Kidney capillary endothelial cell (primary cell): ENCODE measurements at regions not wholly inside any gene's neighbourhood (a gene's known extent, or its start where the extent isn't known, plus 50 kb on each side); places are given as distances from the start of the nearest gene placed in this dataset.

Source experiments
- DNase-seq: peaks from one replicate; pipeline ENCODE4 v3.0.0-alpha.2; 2018; ENCODE audit warnings: low spot score

DNA sequence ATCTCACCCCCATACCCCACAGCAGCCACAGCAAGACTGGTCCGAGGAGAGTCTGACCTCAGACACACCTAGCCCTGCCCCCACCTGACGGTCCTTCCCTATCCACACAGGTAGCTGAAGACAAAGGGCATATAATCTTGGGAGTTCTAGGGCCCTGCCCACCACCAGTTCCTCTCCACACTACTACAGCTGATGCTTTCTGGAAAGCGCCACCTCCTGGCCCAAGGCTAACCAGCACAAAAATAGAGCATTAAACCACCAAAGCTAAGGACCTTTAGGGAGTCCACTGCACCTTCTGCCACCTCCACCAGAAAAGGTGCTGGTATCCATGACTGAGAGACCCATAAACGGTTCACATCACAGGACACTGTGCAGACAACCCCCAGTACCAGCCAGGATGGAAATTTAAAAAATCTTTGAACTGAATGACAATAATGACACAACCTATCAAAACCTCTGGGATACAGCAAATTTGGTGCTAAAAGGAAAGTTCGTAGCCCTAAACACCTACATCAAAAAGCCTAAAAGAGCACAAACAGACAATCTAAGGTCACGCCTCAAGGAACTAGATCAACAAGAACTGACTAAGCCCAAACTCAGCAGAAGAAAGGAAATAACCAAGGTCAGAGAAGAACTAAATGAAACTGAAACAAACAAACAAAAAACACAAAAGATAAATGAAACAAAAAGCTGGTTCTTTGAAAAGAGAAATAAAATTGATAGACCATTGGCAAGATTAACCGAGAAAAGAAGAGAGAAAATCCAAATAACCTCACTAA is 122.1 kb upstream of the TPRG1 start:
- DNase-seq: no peak

DNA sequence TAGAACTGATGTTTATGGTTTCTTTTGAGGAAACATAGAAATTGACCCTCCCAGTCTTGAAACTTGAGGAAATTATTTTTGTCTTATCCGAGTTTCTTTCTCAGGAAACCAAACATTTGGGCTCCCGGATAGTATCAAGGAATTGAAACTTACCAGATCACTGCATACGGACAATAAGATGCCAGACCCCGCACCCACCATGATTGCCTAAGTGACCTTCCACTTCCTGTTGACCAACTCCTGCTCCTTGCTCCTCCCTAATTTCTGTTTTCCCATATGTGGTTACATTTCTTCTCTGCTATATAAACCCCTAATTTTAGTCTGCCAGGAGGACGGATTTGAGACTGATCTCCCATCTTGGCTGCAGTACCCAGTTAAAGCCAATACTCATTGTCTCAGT is 118.4 kb upstream of the TPRG1 start:
- no peak for DNase-seq

DNA sequence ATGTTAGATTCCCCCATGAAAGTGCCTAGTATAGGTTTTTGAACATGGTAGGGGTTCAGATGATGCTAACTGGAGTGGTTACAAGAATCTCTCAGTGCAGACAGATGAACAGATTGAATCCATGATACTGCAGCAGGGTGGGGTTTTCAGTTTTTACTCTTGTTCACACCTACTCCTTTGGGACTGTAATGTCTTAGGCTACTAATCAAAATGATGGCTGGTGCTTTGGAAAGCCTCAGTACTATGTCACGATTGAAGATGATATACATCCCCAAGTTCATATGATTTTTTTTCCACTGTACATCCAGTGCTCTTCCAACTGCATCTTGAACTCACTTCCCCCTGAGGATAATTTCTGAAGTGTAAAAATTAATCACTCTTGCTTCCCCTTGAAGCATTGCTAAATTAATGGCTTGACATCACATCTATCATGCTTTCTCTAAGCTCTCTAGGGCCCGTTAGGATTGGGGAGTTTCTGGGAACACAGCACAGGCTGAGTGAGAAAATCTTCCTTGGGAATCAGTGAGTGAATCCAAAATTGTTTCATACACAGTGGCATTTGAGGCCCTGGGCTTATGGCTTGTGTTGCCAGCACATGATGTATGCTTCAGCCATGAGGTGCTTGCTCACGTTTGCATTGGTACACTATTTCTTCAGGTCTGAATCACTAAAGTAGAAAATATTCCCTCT is 115.0 kb upstream of the TPRG1 start:
- DNase-seq: no peak

DNA sequence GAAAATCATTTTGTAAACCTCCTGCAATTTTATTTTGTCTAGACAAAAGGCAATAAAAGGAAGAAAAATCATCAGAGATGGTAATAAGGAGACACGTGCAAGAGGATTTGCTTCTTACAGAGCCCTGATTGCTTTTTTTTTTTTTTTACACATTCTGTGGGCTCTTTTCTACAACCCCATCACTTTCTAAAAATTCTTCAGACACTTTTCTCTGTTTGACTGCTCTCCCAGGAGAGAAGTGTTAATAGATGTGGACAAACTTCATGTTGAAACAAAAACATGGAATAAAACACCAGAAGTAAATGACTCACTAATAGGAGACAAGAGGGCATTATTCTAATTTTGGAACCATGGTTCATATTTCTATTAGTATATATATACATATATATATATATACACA is 114.4 kb upstream of the TPRG1 start:
- no peak for DNase-seq

DNA sequence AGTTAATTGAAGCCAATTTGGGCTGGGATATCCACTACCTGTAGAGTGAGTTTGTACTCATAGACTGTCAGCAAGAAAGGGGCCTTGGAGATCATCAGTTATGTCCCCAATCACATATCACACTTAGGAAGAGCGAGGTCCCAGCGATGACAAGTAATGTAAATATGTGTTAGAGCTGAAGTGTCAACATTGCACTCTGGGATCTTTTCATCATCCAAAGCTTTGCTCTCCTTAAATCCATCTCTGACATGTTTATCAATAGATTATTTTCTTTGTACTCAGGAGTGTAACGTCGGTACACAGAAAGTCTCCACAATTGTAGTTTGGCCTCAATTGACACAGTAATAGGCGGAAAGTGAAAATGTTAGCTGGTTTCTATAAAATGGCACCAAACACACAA is 113.7 kb upstream of the TPRG1 start:
- no peak for DNase-seq

DNA sequence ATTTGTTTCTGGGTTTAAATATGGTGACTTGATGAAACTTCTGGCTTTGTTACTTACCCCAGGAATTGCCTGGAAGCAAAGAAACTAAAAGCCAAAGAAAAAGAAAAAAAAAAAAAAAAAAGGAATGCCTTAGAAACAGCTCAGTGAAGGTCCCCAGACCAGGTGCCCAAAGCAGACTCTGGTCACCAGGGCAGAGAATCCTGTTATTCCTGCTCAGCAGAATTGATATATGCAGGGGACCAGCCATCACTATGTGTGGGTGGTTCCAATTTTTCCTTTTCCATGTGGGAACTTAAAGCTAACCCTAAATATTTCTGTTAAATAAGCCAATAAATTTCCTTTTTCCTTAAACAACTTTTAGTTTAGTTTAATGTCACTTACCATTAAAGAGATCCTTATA is 100.8 kb upstream of the TPRG1 start:
- no peak for DNase-seq

DNA sequence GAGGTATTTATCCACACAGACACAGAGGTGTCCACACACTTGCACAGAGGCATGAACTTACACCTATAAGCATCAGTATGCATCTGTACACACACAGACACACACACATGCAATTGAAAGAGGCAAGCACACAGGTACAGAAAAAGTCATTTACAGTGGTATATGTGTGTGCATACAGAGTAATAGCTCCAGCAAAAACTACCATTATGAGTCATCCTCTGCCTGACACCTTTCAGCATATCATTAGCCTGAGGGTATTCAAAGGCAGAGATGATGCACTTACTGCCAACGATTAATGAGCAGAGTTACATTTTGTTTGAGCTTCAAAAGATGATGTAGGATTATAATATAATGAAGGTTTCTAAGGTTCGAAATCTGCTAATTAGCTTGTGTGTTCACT is 100.3 kb upstream of the TPRG1 start:
- no peak for DNase-seq

DNA sequence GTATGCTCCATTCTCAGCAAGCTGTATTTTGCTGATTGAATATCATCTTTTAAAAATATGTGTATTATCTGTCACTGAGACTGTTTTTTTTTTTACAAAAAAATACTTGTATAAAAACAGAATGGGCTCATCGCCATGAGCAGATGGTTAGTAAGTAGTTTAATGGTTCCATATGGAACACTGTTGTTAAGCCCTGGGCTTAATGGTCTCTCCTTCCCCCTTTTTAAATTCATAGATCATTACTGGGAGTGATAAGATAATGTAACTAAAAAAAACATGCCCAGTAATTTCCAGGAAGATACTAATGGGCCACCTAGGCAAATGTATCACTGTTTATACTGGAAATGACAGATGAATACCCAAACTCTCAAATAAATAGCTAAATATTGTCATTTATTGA is 95.3 kb upstream of the TPRG1 start:
- no peak for DNase-seq

DNA sequence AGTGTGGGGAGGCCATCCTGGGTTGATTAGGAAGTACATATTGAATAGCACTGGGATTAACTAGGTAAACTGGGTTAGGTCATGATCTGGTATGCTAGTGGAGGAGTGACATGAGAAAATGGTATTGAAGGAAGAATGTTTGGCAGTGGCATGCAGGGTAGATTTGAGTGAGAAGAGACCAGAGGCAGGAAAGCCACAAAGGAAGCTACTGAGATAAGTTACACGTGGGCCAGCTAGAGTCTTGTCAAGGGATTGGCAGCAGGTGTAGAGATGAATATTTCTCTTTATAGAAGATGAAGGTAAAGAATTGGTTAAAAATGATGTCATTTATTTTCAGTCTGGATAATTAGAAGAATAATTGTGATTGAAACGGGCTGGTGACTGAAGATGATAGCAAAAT is 91.0 kb upstream of the TPRG1 start:
- no peak for DNase-seq

DNA sequence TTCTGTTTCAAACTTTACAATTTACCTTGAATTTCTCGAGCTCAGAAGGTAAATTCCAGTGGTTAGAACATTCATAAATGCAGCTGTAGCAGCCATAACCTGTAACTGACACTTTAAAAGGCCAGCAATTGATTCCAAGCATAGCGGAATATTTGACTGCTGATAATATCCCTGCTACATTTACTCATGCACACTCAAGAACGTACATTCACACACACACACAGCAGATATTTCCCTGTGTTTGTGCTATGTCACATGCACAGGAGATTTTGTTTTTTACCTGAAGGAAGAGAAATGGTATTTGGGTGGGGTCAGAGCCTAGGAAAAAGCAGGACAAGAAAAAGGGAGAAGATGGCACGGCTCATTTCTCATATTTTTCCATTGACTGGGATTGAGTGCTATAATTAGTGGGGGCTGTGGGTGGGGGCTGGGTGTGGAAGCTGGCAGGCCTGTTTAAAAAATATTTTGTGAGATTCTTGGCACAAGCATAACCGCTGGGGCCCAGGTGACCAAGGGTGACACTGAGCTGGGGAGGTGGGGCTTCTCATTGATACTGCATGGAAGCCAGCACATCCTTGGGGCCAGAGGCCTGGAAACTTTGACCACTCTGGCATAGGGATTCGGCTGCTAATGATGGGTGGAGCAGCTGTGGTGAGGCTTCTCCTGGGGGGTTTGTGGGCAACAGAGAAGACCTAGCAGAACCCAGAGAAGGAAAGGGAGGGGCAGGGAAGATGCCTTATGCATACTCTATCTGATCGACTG is 88.9 kb upstream of the TPRG1 start:
- no peak for DNase-seq

DNA sequence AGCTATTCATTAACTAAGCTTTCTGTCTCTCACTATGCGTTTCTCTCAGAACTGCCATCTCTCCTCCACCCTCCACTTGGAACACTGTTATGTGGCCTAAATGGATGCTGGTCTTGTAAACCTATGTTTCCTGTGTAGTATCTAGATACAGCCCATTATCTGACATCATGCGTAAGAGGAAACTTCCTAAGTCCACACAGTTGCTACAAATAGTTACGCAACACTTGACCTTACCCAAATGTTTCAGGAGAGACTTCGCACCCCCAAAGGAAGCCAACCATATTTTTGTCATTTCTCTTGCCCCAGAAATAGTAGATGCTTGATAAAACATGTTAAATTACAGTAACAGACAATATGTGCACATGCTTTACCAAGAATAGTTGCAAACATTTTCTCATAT is 87.2 kb upstream of the TPRG1 start:
- no peak for DNase-seq

DNA sequence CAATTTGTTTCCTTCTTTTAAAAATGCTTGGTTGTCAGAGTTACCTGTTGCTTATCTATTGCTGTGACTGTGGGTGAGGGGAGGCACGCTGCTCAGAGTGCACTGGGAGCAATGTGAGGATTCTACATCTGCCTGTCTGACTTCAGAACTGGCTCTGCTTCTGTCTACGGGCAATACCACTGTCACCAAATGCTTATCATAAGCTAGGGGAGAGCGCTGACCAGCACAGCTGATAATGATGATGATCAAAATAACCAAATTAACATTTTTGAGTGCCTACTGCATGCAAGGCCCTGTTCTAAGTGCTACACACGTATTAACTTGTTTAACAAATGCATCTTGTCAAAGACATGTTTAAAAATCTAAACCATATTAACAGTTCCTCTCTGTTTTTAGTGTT is 79.2 kb upstream of the TPRG1 start:
- DNase-seq: no peak

DNA sequence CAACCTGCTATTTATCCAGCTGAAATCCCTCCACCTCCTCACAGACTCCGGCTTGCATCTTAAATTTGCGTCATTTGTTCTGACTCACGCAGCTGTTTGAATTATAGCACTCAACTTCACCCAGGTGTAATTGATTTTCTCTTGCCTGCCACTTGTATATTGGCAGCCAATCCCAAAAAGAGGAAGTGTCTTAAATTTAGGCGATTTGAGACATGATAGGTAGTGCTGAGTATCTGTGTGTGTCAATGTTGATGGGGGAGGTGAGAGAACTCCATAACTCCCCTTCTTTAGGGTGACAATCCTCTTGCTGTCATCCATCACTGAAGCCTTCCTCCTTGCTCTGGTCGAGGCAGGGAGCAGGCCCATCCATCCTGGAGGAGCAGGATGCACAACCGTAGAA is 77.2 kb upstream of the TPRG1 start:
- no peak for DNase-seq

DNA sequence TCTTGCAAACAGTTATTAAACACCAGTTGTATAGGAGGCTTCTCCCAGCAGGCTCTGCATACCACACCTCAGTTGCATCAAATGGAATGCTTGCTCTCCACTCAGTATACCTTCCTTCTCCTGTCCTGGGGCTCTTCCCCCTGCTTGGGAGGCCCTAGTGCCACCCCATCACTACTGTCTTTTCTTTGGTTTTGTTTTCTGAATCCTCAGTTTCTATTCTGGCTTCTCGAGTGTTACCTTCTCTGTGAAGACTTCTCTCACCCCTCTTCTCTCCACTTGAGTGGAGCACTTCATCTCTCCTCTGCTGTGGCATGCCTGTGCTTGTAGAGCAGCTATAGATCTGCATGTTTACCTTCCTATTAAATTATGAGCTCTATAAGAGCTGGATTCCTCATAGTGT is 75.7 kb upstream of the TPRG1 start:
- DNase-seq: no peak

DNA sequence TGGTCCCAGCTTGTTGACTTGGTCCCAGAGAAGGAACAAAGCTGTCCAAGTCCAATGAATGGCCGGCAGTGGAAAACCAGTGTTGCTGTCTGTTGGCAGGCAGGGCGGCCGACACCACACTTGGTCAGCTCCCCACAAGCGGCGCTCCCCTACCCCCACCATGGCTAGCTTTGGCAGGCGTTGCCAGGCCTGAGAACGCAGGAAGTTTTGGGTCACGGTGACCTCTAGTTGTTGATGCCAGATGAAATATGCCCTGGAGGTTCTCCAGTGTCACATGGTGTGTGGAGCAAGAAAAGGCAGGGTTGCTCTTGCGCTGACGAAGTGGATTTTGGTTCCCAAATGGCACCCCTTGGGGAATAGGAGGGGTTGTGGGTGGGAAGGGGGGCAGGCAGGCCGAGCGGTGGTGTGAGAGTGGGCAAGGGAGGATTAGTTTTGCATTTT is 72.7 kb upstream of the TPRG1 start:
- no peak for DNase-seq

DNA sequence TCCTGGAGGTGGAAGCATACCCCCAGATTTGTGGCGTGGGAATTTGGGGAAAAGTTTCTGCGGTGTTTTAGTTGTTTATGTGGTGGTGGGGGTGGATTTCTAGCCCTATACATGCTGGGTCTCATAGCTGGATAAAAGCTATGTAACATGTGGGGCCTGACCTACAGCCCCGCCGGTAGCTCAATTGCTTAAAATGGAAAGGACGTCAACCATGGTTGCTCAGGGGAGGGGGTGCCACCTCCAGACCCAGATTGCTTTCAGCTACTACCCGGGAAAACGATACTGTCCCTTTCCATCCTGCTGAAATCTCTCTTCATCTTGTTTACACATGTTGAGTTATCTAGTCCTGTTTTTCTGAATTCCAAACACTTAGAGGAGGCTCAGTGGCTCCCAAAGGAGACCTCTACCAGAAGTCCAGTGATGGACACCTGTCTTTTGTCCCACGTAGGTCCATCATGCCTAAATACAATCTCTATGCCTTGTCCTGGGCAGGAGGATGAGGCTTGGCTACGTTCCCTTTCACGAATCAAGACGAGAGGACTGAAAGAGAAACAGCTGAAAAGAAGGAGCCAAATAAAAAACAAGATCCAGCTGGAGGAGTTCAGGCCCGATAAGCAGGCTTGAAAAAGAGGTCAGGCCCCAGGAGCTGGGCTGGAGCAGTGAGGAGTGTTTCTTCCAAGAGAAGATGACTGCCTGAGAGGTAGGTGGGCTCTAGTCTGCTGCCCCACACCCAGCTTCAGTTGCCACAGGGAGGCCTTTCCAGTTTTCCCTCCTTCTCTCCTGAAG is 72.1 kb upstream of the TPRG1 start:
- DNase-seq: no peak

DNA sequence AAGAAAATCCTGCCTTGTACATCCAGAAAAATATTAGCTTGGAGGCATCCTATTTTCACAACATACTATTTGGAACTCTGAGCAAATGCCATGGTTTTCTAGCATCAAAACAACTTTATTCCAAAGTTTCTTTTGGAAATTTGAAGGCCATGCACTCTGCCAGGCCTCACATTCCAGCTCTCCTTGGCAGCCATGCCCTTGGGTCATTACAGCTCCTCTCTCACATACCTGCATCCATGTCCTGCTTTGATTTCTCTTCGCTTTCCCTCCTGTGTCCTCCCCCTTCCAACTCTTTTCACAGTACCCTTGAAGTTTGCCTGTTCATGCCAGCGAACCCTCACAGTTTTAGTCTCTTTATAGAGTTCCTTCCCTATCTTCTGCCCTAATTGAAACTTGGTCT is 70.9 kb upstream of the TPRG1 start:
- no peak for DNase-seq

DNA sequence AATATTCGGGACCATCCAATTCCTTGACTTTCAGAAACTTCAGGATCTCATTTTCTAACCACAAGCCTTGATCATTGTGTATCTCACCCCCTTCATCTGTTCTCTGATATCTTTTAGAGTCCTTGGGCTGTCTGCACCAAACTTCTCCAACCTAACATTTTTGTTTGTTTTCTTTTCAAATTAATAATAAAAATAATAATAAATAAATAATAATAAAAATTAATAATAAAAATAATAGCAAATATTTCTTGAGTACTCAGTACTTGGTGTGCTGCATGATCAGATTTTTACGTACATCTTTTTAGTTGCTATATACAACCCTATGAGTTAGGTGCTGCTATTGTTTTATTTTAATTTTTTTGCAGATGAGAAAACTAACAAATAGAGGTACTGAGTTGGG is 70.2 kb upstream of the TPRG1 start:
- DNase-seq: no peak

DNA sequence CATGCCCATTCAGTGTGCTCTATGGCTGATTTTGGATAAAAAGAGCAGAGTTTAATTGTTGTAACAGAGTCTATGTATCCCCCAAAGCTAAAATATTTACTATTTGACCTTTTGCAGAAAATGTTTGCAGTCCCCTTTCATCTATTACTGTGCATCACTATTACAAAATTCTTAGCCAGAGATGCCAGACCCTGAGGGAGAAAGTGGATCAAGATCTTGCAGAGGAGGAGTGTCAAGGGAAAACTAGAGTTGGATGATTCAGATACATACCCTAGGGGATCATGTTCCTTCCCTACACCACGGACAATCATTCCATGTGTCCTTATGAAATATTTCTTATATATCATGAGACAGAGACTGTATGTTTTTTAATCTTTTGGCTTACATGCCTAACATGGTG is 68.6 kb upstream of the TPRG1 start:
- DNase-seq: no peak

DNA sequence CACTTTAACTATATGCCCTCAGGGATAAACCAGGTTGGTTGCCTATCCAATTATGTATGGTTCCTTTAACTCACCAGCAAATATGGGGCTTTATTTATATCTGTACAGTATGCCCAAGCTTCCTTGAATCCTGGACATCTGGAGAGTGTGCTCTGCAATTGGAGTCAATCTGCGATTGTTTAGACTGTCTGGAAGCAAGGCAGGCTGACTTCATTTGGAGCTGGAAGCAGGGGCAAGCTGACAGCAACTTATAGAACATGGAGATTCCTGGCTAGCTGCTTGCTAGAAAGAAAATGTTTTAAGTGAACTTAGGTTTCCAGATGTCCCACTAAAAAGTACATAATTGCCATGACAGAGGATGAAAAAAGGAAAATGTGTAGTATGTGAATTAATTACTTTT is 63.7 kb upstream of the TPRG1 start:
- no peak for DNase-seq

DNA sequence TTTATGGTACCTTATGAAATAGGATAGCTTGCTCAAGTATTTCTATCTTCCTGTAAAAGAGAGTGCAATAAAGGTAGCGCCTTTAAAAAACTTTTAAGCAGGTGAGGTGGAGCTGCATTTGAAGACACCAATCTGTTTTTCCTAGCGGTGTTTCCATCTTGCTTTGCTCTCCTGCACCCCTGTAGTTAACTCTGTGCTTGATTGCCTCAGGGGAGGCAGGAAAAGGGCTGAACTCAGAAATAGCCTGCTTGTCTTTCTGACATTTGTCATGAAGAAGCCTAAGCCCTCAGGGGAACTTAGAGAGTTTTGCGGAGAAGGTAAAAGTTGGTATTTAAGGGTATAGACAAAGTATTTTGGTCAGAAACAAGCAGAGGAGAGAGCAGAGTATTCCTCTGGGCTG is 63.0 kb upstream of the TPRG1 start:
- no peak for DNase-seq

DNA sequence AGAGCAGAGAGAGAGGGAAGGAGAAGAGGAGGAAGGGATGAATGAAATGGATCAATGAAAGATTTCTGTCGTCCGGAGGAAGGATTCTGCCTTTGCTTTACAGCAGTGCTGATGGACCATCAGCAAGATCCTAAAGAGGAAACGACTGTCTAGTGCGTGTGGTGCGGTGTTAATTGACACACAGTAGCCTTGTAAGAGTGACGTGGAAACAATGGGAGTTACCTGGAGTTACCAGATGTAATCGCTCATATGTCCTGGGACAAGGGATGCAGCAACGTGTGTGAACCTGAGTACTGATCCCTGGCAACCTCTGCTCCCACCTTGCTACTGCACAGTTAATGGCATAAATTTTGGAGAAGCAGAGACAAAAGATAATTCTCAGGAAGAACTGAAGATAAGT is 62.6 kb upstream of the TPRG1 start:
- no peak for DNase-seq
